HepG2 (cell line): ENCODE measurements at regions not wholly inside any gene's neighbourhood (a gene's known extent, or its start where the extent isn't known, plus 50 kb on each side); places are given as distances from the start of the nearest gene placed in this dataset.

Experiments
- ATAC-seq: fragments of 200-7000 bp; cut with Tn5 transposase; 3 replicates; pipeline ENCODE4 v1.9.1; 2020; ENCODE audit warnings: mild to moderate bottlenecking, moderate library complexity
- BruUV-seq: library from RNA; stranded (reverse); fragments of 400-500 nt; replicated peaks from 2 replicates; lab custom pipeline; 2021; lab: Mats Ljungman, UMichigan
- CTCF ChIA-PET: fragments of 300-600 bp; formaldehyde crosslinking; extraction: SDS; loops from one replicate; lab custom pipeline; 2021; ENCODE audit warnings: low total read pairs, inconsistent platforms, low intra/inter-chr PET ratio; lab: Yijun Ruan, JAX
- POLR2A ChIA-PET: fragments of 350-600 bp; sonication (Branson Sonifier 250); formaldehyde crosslinking; loops from one replicate; lab custom pipeline; 2020; ENCODE audit warnings: antibody characterized with exemption, inconsistent platforms; lab: Yijun Ruan, JAX
- DNase-seq: peaks from one replicate; pipeline ENCODE4 v3.0.0-alpha.2; 2015; ENCODE audit warnings: low spot score
- FAIRE-seq: peaks from 3 replicates; lab custom pipeline; 2011; peaks lifted over from hg19 to GRCh38; lab: Jason Lieb, UNC
- H2AFZ ChIP-seq: one replicate; pipeline ENCODE4 v1.6.1; 2011; ENCODE audit warnings: low read length, inconsistent platforms
- H3K27ac ChIP-seq: fragments of 300-600 bp; 3 replicates; pipeline ENCODE4 v1.8.0; 2011; ENCODE audit warnings: mixed run types, mild to moderate bottlenecking, mixed read lengths, low read length, inconsistent platforms; ENCODE audit not compliant: insufficient read depth; ENCODE audit errors: extremely low read length
- H3K27me3 ChIP-seq, 2 experiments: fragments of 200-600 bp in 1 of 2; 2 replicates in 1 of 2; 3 replicates in 1 of 2; pipeline versions ENCODE4 v1.6.0 to v1.8.0; 2011; ENCODE audit warnings: low read length in 2 of 2, mild to moderate bottlenecking in 2 of 2, moderate library complexity in 2 of 2, inconsistent platforms in 1 of 2; ENCODE audit not compliant: insufficient read depth in 2 of 2, control insufficient read depth in 1 of 2
- H3K36me3 ChIP-seq, 2 experiments: fragments of 200-600 bp in 1 of 2; replicated peaks in 1 of 2; 2 replicates in 1 of 2; 3 replicates in 1 of 2; pipeline versions ENCODE4 v1.5.1 to v1.8.0; 2011; ENCODE audit warnings: low read length in 2 of 2, inconsistent platforms in 1 of 2; ENCODE audit not compliant: insufficient read depth in 2 of 2, control insufficient read depth in 1 of 2
- H3K4me1 ChIP-seq: 2 replicates; pipeline ENCODE4 v1.5.1; 2012; ENCODE audit warnings: low read length, inconsistent platforms; ENCODE audit not compliant: insufficient read depth
- H3K4me2 ChIP-seq: 2 replicates; pipeline ENCODE4 v1.6.0; 2011; ENCODE audit warnings: low read depth, low read length, inconsistent platforms
- H3K4me3 ChIP-seq, 3 experiments: fragments of 200-600 bp in 1 of 3; sonication (generic), shearing (Covaris generic) in 1 of 3; replicated peaks in 1 of 3; 2 replicates each; pipeline ENCODE4 v1.5.1; 2011 to 2016; ENCODE audit warnings: low read length in 3 of 3, inconsistent platforms in 2 of 3, low read depth in 2 of 3, mild to moderate bottlenecking in 2 of 3, control low read depth in 1 of 3, mixed read lengths in 1 of 3; ENCODE audit not compliant: insufficient read depth in 1 of 3
- H3K79me2 ChIP-seq: one replicate; pipeline ENCODE4 v1.6.1; 2011; ENCODE audit warnings: low read length, inconsistent platforms; ENCODE audit not compliant: insufficient read depth
- H3K9ac ChIP-seq: 2 replicates; pipeline ENCODE4 v1.6.0; 2011; ENCODE audit warnings: mild to moderate bottlenecking, low read depth, low read length, inconsistent platforms; ENCODE audit not compliant: insufficient read depth
- H3K9me3 ChIP-seq: 2 replicates; pipeline ENCODE4 v1.5.1; 2012; ENCODE audit warnings: mild to moderate bottlenecking, low read length
- H4K20me1 ChIP-seq: 2 replicates; pipeline ENCODE4 v1.6.0; 2011; ENCODE audit warnings: inconsistent platforms, mild to moderate bottlenecking, low read length, moderate library complexity; ENCODE audit not compliant: insufficient read depth
- CCAR2 ChIP-seq: fragments of 200-400 bp; formaldehyde crosslinking; optimal IDR thresholded peaks from 2 replicates; pipeline ENCODE3; 2018; ENCODE audit warnings: low read depth, mild to moderate bottlenecking, low read length, moderate library complexity
- CHD2 ChIP-seq: IDR thresholded peaks from 2 replicates; pipeline ENCODE4 v1.6.1; 2011; ENCODE audit warnings: low read depth, low read length, improper control_type of control experiment
- KLF12 ChIP-seq: sonication (generic); formaldehyde crosslinking; IDR thresholded peaks from 2 replicates; pipeline ENCODE4 v1.4.0; 2020; ENCODE audit warnings: missing genetic modification reagents, borderline replicate concordance
- MED1 ChIP-seq: sonication (generic); formaldehyde crosslinking; IDR thresholded peaks from 2 replicates; pipeline ENCODE4 v1.4.0; 2020; ENCODE audit warnings: missing genetic modification reagents
- MIER3 ChIP-seq: IDR thresholded peaks from 2 replicates; pipeline ENCODE4 v1.6.1; 2016; ENCODE audit warnings: missing compliant biosample characterization, borderline replicate concordance
- NCOR1 ChIP-seq: fragments of 200-600 bp; sonication (generic); IDR thresholded peaks from 2 replicates; pipeline ENCODE4 v1.7.0; 2017; ENCODE audit warnings: antibody characterized with exemption, low read length, borderline replicate concordance
- NFKBIZ ChIP-seq: IDR thresholded peaks from 2 replicates; pipeline ENCODE4 v1.6.1; 2018; ENCODE audit warnings: missing genetic modification reagents, missing compliant biosample characterization
- PTBP1 ChIP-seq: fragments of 200-400 bp; formaldehyde crosslinking; IDR thresholded peaks from 2 replicates; pipeline ENCODE4 v1.6.1; 2018; ENCODE audit warnings: low read length, low read depth; ENCODE audit not compliant: poor library complexity, severe bottlenecking
- REL ChIP-seq: sonication (generic); formaldehyde crosslinking; conservative IDR thresholded peaks from 2 replicates; pipeline ENCODE4 v1.8.0; 2022; ENCODE audit warnings: mild to moderate bottlenecking, missing genetic modification reagents, moderate library complexity
- THAP11 ChIP-seq: IDR thresholded peaks from 2 replicates; pipeline ENCODE4 v1.6.1; 2016; ENCODE audit warnings: missing biosample characterization, missing genetic modification reagents
- ZBTB20 ChIP-seq: sonication (generic); formaldehyde crosslinking; IDR thresholded peaks from 2 replicates; pipeline ENCODE4 v1.8.1; 2023; ENCODE audit warnings: missing genetic modification reagents, low read depth, mild to moderate bottlenecking, borderline replicate concordance
- ZBTB37 ChIP-seq: sonication (generic); formaldehyde crosslinking; IDR thresholded peaks from 2 replicates; pipeline ENCODE4 v1.4.0; 2020; ENCODE audit warnings: mild to moderate bottlenecking, missing genetic modification reagents
- ZFP36 ChIP-seq: fragments of 150-350 bp; IDR thresholded peaks from 2 replicates; pipeline ENCODE4 v1.6.1; 2018; ENCODE audit warnings: borderline replicate concordance, low read length, low read depth; ENCODE audit not compliant: partially characterized antibody
- ZNF12 ChIP-seq: sonication (generic); formaldehyde crosslinking; IDR thresholded peaks from 2 replicates; pipeline ENCODE4 v1.5.0; 2020; ENCODE audit warnings: missing genetic modification reagents
- ZNF17 ChIP-seq: sonication (generic); formaldehyde crosslinking; IDR thresholded peaks from 2 replicates; pipeline ENCODE4 v1.5.0; 2020; ENCODE audit warnings: mild to moderate bottlenecking, missing genetic modification reagents
- ZNF747 ChIP-seq: sonication (generic); formaldehyde crosslinking; IDR thresholded peaks from 2 replicates; pipeline ENCODE4 v1.8.1; 2023; ENCODE audit warnings: missing genetic modification reagents, mild to moderate bottlenecking, borderline replicate concordance
- WGBS: methylation state at CpG from one replicate; pipeline ENCODE4 v1.1.6; 2017; ENCODE audit warnings: low lambda C conversion rate; 5-methylcytosine and 5-hydroxymethylcytosine counted together
- in situ Hi-C: cut with HindIII; loops from 2 replicates; pipeline ENCODE4 v1.10.0; 2017; ENCODE audit warnings: low pct_unique_long_range_greater_than_20kb; ENCODE audit not compliant: extremely low pct_ligation_motif_present
- intact Hi-C: fragments of 100-400 bp; cut with micrococcal nuclease; formaldehyde crosslinking; loops from one replicate; pipeline ENCODE4 v1.10.0; 2022; ENCODE audit not compliant: unreplicated experiment

- H3K4me1 ChIP-seq = no peaks in the 10 kb centered on the region
- TF ChIP-seq ZNF12 (CRISPR knock-in tag) (no peak), ZFP36 (no peak), CHD2 (no peak), CCAR2 (no peak), MED1 (CRISPR knock-in tag) (no peak), REL (CRISPR knock-in tag) (no peak), NCOR1 (no peak), NFKBIZ (CRISPR knock-in tag) (no peak), ZNF747 (CRISPR knock-in tag) (no peak), THAP11 (CRISPR knock-in tag) (no peak), PTBP1 (no peak), MIER3 (no peak), ZBTB37 (CRISPR knock-in tag) (no peak), ZBTB20 (CRISPR knock-in tag) (no peak), ZNF17 (CRISPR knock-in tag) (no peak), KLF12 (CRISPR knock-in tag) (no peak)
- in situ Hi-C loops = no loop called here
- POLR2A ChIA-PET = no interaction called here
- no peak overlapping the region for H3K27ac ChIP-seq
- FAIRE-seq (no peak), ATAC-seq (no peak), DNase-seq (no peak)
- no peaks in the 10 kb centered on the region for H4K20me1 ChIP-seq
- H3K9me3 ChIP-seq = no peaks in the 10 kb centered on the region
- intact Hi-C loops = no loop called here
- WGBS = 4% methylated on average over 4 of the region's 4 CpGs
- no peaks in the 10 kb centered on the region for H3K36me3 ChIP-seq
- H2AFZ ChIP-seq = no peak overlapping the region
- H3K79me2 ChIP-seq = no peaks in the 10 kb centered on the region
- no peaks in the 10 kb centered on the region for H3K27me3 ChIP-seq
- H3K9ac ChIP-seq = no peak overlapping the region
- no peak overlapping the region for H3K4me3 ChIP-seq
- no TSS peak for BruUV-seq
- CTCF ChIA-PET = no interaction called here
- H3K4me2 ChIP-seq = no peak overlapping the region
These were observed 89.8 kb upstream of the ANK3 start for GRCh38 chr10:60479305-60480020.
